Central memory CD4-positive, alpha-beta T cell (primary cell): ENCODE measurements at regions not wholly inside any gene's neighbourhood (a gene's known extent, or its start where the extent isn't known, plus 50 kb on each side); places are given as distances from the start of the nearest gene placed in this dataset.

Experiments
- DNase-seq: peaks from one replicate; pipeline ENCODE4 v3.0.0; 2022

- no peak for DNase-seq
Observed at GRCh38 chr2:234834228-234834923, 117.4 kb upstream of the SH3BP4 start.

- DNase-seq = no peak
Observed at GRCh38 chr2:234830853-234831252, 121.0 kb upstream of the SH3BP4 start.

GRCh38 chr2:234829074-234829455, 122.8 kb upstream of the SH3BP4 start:
- DNase-seq = no peak

- DNase-seq = no peak
Observed at GRCh38 chr2:234828382-234829073, 123.3 kb upstream of the SH3BP4 start.

GRCh38 chr2:234827096-234827860, 124.5 kb upstream of the SH3BP4 start:
- DNase-seq = no peak

GRCh38 chr2:234826681-234827080, 125.1 kb upstream of the SH3BP4 start:
- no peak for DNase-seq

- no peak for DNase-seq
Observed at GRCh38 chr2:234825616-234826015, 126.2 kb upstream of the SH3BP4 start.

GRCh38 chr2:234823877-234824376, 127.9 kb upstream of the SH3BP4 start:
- no peak for DNase-seq

- DNase-seq = no peak
Observed at GRCh38 chr2:234823196-234823876, 128.5 kb upstream of the SH3BP4 start.

- DNase-seq = no peak
Observed at GRCh38 chr2:234821946-234822475, 129.8 kb upstream of the SH3BP4 start.

- DNase-seq = no peak
Observed at GRCh38 chr2:234818937-234819336, 132.9 kb upstream of the SH3BP4 start.

GRCh38 chr2:234816491-234816890, 135.3 kb upstream of the SH3BP4 start:
- DNase-seq = no peak

GRCh38 chr2:234816056-234816455, 135.8 kb upstream of the SH3BP4 start:
- no peak for DNase-seq

GRCh38 chr2:234814374-234814773, 137.4 kb upstream of the SH3BP4 start:
- no peak for DNase-seq

GRCh38 chr2:234812851-234813250, 139.0 kb upstream of the SH3BP4 start:
- DNase-seq = no peak

- no peak for DNase-seq
Observed at GRCh38 chr2:234808907-234809306, 142.9 kb upstream of the SH3BP4 start.

GRCh38 chr2:234806818-234807217, 145.0 kb upstream of the SH3BP4 start:
- DNase-seq = no peak

GRCh38 chr2:234805836-234806235, 146.0 kb upstream of the SH3BP4 start:
- no peak for DNase-seq

- DNase-seq = no peak
Observed at GRCh38 chr2:234804704-234805103, 147.1 kb upstream of the SH3BP4 start.

- DNase-seq = no peak
Observed at GRCh38 chr2:234802845-234803171, 149.0 kb upstream of the SH3BP4 start.

GRCh38 chr2:234802071-234802844, 149.6 kb upstream of the SH3BP4 start:
- no peak for DNase-seq
